Upper lobe of right lung (tissue), 1 donor: ENCODE measurements at regions not wholly inside any gene's neighbourhood (a gene's known extent, or its start where the extent isn't known, plus 50 kb on each side); places are given as distances from the start of the nearest gene placed in this dataset.
A peak's percentile ranks its signal among the peaks of the same experiment; 100 is the strongest.

Experiments used
- ATAC-seq: fragments of 200-7000 bp; cut with Tn5 transposase; one replicate; pipeline ENCODE4 v1.9.1; 2020; ENCODE audit warnings: mild to moderate bottlenecking, moderate library complexity
- DNase-seq: peaks from one replicate; pipeline ENCODE4 v3.0.0-alpha.2; 2020
- H3K27ac ChIP-seq: fragments of 200-600 bp; one replicate; pipeline ENCODE4 v1.8.0; 2022
- H3K27me3 ChIP-seq: fragments of 200-600 bp; one replicate; pipeline ENCODE4 v1.8.0; 2022; ENCODE audit warnings: mild to moderate bottlenecking
- H3K36me3 ChIP-seq: fragments of 200-600 bp; one replicate; pipeline ENCODE4 v1.8.0; 2022
- H3K4me1 ChIP-seq: fragments of 200-600 bp; one replicate; pipeline ENCODE4 v1.8.0; 2022
- H3K4me3 ChIP-seq: fragments of 200-600 bp; one replicate; pipeline ENCODE4 v1.8.0; 2022; ENCODE audit warnings: mild to moderate bottlenecking
- H3K9me3 ChIP-seq: fragments of 200-600 bp; one replicate; pipeline ENCODE4 v1.8.0; 2022
- CTCF ChIP-seq: fragments of 200-600 bp; IDR thresholded peaks from one replicate; pipeline ENCODE4 v1.8.0; 2022; ENCODE audit warnings: antibody characterized with exemption
- intact Hi-C: fragments of 100-400 bp; cut with DNase I; formaldehyde crosslinking; loops from one replicate; pipeline ENCODE4 v1.11.0; 2022
- donor health status: DM: no; HTN: yes; CAD: no; lungs with severe emphysema.

- no peaks in the 10 kb centered on the region for H3K36me3 ChIP-seq
- H3K27me3 ChIP-seq: no peaks in the 10 kb centered on the region
- peak; percentile 40 for TF ChIP-seq CTCF
- no peak for ATAC-seq
- intact Hi-C loops: no loop called here
- no peak overlapping the region for H3K4me3 ChIP-seq
- H3K27ac ChIP-seq: no peak overlapping the region
- H3K9me3 ChIP-seq: no peaks in the 10 kb centered on the region
- no peaks in the 10 kb centered on the region for H3K4me1 ChIP-seq
- no peak for DNase-seq
Observed at GRCh38 chr3:65245133-65246063, 557.6 kb upstream of the ADAMTS9 start.

GRCh38 chr3:65240366-65240765, 552.6 kb upstream of the ADAMTS9 start:
- H3K27me3 ChIP-seq: no peaks in the 10 kb centered on the region
- ATAC-seq (no peak), DNase-seq (no peak)
- intact Hi-C loops: no loop called here
- no peaks in the 10 kb centered on the region for H3K4me1 ChIP-seq
- no peak overlapping the region for H3K4me3 ChIP-seq
- H3K27ac ChIP-seq: no peak overlapping the region
- TF ChIP-seq CTCF: no peak
- no peaks in the 10 kb centered on the region for H3K9me3 ChIP-seq
- H3K36me3 ChIP-seq: no peaks in the 10 kb centered on the region

GRCh38 chr3:65238652-65239051, 550.9 kb upstream of the ADAMTS9 start:
- H3K36me3 ChIP-seq: no peaks in the 10 kb centered on the region
- H3K4me1 ChIP-seq: no peaks in the 10 kb centered on the region
- ATAC-seq (no peak), DNase-seq (no peak)
- H3K27ac ChIP-seq: no peak overlapping the region
- H3K9me3 ChIP-seq: no peaks in the 10 kb centered on the region
- intact Hi-C loops: no loop called here
- no peak for TF ChIP-seq CTCF
- H3K4me3 ChIP-seq: no peak overlapping the region
- H3K27me3 ChIP-seq: no peaks in the 10 kb centered on the region

- no peak for TF ChIP-seq CTCF
- Histone ChIP-seq H3K27ac (no peak overlapping the region), H3K4me3 (no peak overlapping the region), H3K27me3 (no peaks in the 10 kb centered on the region), H3K36me3 (no peaks in the 10 kb centered on the region), H3K9me3 (no peaks in the 10 kb centered on the region), H3K4me1 (no peaks in the 10 kb centered on the region)
- intact Hi-C loops: no loop called here
- ATAC-seq (no peak), DNase-seq (no peak)
Observed at GRCh38 chr3:65234499-65234898, 546.7 kb upstream of the ADAMTS9 start.

GRCh38 chr3:65233561-65233960, 545.8 kb upstream of the ADAMTS9 start:
- DNase-seq: no peak
- Histone ChIP-seq H3K27ac (no peak overlapping the region), H3K36me3 (no peaks in the 10 kb centered on the region), H3K4me3 (no peak overlapping the region), H3K4me1 (no peaks in the 10 kb centered on the region), H3K9me3 (no peaks in the 10 kb centered on the region), H3K27me3 (no peaks in the 10 kb centered on the region)
- intact Hi-C loops: no loop called here
- ATAC-seq: no peak
- TF ChIP-seq CTCF: no peak
